ENCODE measurements at regions not wholly inside any gene's neighbourhood (a gene's known extent, or its start where the extent isn't known, plus 50 kb on each side); places are given as distances from the start of the nearest gene placed in this dataset.

DNA sequence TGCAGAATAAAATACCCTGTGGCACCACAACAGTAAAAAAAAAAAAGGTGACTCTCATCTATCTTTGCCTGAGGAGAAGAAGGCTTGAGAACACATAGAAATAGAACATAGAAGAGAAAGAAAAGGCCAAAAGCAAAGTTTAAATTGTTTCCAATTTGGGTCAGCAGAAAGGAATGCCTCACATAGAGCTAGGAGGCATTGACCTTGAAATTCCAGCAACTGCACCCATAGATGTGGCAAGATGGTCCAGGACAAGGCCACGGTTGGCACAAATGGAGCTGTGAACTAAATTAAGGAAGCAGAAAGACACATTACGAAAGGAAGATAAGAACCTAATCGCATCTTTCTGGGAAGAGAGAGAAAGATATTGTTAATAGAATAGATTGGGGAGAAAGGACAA, 588.3 kb downstream of the LMO4 start:
- Histone ChIP-seq H3K4me3 (no peak overlapping the region), H3K9me3 (peaks cover 0 to 12% (median 4%) of the 10 kb centered on the region in 3 donors), H3K36me3 (no peaks in the 10 kb centered on the region), H3K4me1 (no peaks in the 10 kb centered on the region), H3K27ac (no peak overlapping the region), H3K27me3 (no peaks in the 10 kb centered on the region)
- 85 to 87% methylated on average over 3 of the region's 3 CpGs for WGBS, 2 donors
- DNase-seq = no peak
- TF ChIP-seq POLR2A (IDR thresholded peaks at IDR 0.05) = no peak
- intact Hi-C loops (cut with DNase I) = no loop called here

DNA sequence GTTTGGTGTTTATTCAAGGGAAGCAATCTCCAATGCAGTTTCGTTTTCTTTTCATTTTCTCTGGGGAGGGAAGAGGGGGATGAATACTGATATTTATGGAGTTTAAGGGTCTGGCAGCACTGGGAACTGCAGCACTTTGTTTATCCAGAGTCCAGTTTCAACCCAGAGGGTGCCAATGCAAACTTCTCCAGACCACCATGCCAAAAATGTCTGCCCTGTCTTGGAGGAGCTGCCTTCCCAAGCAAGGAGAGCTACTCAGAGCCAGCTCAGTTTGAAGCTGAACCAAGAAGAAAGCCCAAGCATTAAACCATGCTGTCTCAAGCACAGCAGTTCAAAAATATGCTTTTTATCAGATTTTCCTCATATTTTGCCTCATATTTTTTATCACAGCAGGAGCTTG, 589.7 kb downstream of the LMO4 start:
- intact Hi-C loops (cut with DNase I) = no loop called here
- no peak for TF ChIP-seq POLR2A (IDR thresholded peaks at IDR 0.05)
- TF ChIP-seq, protein P1, sequence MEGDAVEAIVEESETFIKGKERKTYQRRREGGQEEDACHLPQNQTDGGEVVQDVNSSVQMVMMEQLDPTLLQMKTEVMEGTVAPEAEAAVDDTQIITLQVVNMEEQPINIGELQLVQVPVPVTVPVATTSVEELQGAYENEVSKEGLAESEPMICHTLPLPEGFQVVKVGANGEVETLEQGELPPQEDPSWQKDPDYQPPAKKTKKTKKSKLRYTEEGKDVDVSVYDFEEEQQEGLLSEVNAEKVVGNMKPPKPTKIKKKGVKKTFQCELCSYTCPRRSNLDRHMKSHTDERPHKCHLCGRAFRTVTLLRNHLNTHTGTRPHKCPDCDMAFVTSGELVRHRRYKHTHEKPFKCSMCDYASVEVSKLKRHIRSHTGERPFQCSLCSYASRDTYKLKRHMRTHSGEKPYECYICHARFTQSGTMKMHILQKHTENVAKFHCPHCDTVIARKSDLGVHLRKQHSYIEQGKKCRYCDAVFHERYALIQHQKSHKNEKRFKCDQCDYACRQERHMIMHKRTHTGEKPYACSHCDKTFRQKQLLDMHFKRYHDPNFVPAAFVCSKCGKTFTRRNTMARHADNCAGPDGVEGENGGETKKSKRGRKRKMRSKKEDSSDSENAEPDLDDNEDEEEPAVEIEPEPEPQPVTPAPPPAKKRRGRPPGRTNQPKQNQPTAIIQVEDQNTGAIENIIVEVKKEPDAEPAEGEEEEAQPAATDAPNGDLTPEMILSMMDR (IDR thresholded peaks at IDR 0.05) = no peak
- Histone ChIP-seq H3K27ac (no peak overlapping the region), H3K4me1 (no peaks in the 10 kb centered on the region), H3K27me3 (no peaks in the 10 kb centered on the region), H3K4me3 (peak overlapping the region in 1 of 4 donors; percentile 39), H3K36me3 (no peaks in the 10 kb centered on the region), H3K9me3 (peaks cover 0 to 3% (median 0%) of the 10 kb centered on the region in 3 donors)
- no peak for DNase-seq
- 82 to 90% methylated on average over 1 of the region's 1 CpG for WGBS, 2 donors

DNA sequence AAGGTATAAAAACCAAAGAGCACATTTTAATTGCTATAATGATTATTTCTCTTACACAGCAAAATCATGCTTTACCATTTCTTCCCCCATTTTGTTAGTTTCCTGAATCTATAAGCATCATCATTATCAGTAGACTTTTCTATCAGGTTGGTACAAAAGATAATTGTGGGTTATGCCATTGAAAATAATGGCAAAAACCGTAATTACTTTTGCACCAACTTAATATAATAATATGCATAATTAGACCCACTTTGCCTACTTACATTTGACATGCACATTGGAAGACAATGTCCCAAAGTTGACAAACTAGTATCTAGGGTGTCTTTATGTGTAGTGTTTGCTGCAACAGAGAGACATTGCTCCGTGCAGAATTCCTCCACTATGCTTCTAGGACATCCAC, 594.2 kb downstream of the LMO4 start:
- 75 to 91% methylated on average over 1 to 2 of the region's 2 CpGs for WGBS, 2 donors
- no peaks in the 10 kb centered on the region for H3K9me3 ChIP-seq
- H3K4me3 ChIP-seq = no peak overlapping the region
- no peaks in the 10 kb centered on the region for H3K4me1 ChIP-seq
- no peaks in the 10 kb centered on the region for H3K36me3 ChIP-seq
- DNase-seq = no peak
- H3K27ac ChIP-seq = no peak overlapping the region
- no peaks in the 10 kb centered on the region for H3K27me3 ChIP-seq
- intact Hi-C loops (cut with DNase I) = no loop called here
- TF ChIP-seq, protein P1 (IDR thresholded peaks at IDR 0.05) = no peak
- no peak for TF ChIP-seq POLR2A (IDR thresholded peaks at IDR 0.05)

DNA sequence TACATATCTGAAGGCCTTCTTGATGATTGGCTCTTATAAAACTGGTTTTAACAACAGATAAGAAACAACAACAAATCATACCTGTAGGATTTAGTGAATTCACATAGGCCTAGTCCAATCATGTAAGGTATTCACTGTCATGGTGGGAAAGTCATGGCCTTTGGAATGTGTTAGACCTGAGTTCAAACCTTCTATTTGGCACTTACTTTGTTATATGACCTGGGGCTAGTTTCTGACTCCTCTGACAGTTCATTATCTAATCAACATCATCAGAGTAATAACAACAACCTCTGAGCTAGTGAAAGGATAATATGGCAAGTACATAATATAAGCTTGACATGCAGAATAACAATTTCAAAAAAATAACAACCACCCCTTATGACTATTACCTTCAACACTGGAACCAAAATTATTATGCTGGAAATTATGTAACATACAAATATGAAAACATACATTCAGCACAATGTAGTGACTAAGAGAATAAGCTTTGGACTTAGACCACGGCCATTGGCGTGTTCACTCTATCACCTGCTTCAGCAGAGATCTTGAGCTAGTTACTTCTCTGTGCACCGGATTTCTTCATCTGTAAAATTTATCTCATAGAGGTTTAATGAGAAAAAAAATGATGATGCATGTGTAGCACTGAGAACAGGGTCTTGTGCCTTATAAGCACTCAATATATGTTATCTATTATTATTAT, 597.6 kb downstream of the LMO4 start:
- no peak for DNase-seq
- H3K4me1 ChIP-seq = peaks cover 0 to 8% (median 0%) of the 10 kb centered on the region in 3 donors
- no peak overlapping the region for H3K27ac ChIP-seq
- WGBS, 2 donors = 90 to 93% methylated on average over 3 of the region's 3 CpGs
- no peaks in the 10 kb centered on the region for H3K27me3 ChIP-seq
- H3K36me3 ChIP-seq = no peaks in the 10 kb centered on the region
- no peak overlapping the region for H3K4me3 ChIP-seq
- TF ChIP-seq, protein P1 (IDR thresholded peaks at IDR 0.05) = no peak
- TF ChIP-seq POLR2A (IDR thresholded peaks at IDR 0.05) = no peak
- intact Hi-C loops (cut with DNase I) = no loop called here
- H3K9me3 ChIP-seq = no peaks in the 10 kb centered on the region

DNA sequence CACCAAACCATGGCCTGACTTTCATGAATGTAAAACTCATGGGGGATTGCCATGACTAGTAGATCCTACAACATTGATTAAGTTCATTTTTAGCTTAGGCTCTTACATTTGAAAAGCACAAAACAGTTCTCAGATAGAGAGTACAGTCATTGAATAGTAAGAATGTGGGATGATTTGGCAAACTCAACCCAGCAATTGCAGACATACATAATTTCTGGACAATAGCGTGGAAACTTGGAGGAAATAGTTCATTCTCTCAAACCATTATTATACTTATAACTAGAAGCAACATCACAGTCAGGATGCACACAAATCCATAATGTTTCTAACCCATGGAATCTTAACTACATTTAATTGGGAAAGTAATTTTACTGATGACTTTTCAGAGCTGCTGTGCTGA, 598.2 kb downstream of the LMO4 start:
- H3K27ac ChIP-seq = no peak overlapping the region
- H3K4me3 ChIP-seq = no peak overlapping the region
- H3K36me3 ChIP-seq = no peaks in the 10 kb centered on the region
- TF ChIP-seq, protein P1 (IDR thresholded peaks at IDR 0.05) = no peak
- no peak for TF ChIP-seq POLR2A (IDR thresholded peaks at IDR 0.05)
- H3K9me3 ChIP-seq = no peaks in the 10 kb centered on the region
- 72 to 80% methylated on average over 1 of the region's 1 CpG for WGBS, 2 donors
- peaks cover 0 to 8% (median 0%) of the 10 kb centered on the region in 3 donors for H3K4me1 ChIP-seq
- H3K27me3 ChIP-seq = no peaks in the 10 kb centered on the region
- DNase-seq = no peak
- intact Hi-C loops (cut with DNase I) = no loop called here
